ENCODE measurements at regions not wholly inside any gene's neighbourhood (a gene's known extent, or its start where the extent isn't known, plus 50 kb on each side); places are given as distances from the start of the nearest gene placed in this dataset.

GRCh38 chr2:20514596-20515269 lies 67.9 kb downstream of the RHOB start:
- Mint-ChIP-seq H3K27me3 (peaks cover 2% of the 10 kb centered on the region), H3K4me1 (ENCODE audit: low read depth) (peaks cover 6% of the 10 kb centered on the region), H3K4me3 (no peak overlapping the region), H3K27ac (no peak overlapping the region), H3K9me3 (peaks cover 5% of the 10 kb centered on the region), H3K36me3 (no peaks in the 10 kb centered on the region)
- CTCF ChIA-PET = no interaction called here
- no peak for DNase-seq
- POLR2A ChIA-PET = no interaction called here
- intact Hi-C loops (cut with micrococcal nuclease) = no loop called here

- intact Hi-C loops (cut with micrococcal nuclease) = no loop called here
- no peak overlapping the region for H3K27ac Mint-ChIP-seq
- H3K9me3 Mint-ChIP-seq = peaks cover 5% of the 10 kb centered on the region
- no peak overlapping the region for H3K4me3 Mint-ChIP-seq
- H3K36me3 Mint-ChIP-seq = no peaks in the 10 kb centered on the region
- peaks cover 2% of the 10 kb centered on the region for H3K27me3 Mint-ChIP-seq
- no peak for DNase-seq
- H3K4me1 Mint-ChIP-seq (ENCODE audit: low read depth) = peaks cover 6% of the 10 kb centered on the region
- CTCF ChIA-PET = no interaction called here
- POLR2A ChIA-PET = no interaction called here
Observed at GRCh38 chr2:20515290-20516220, 68.7 kb downstream of the RHOB start.

GRCh38 chr2:20516291-20516645 lies 69.4 kb downstream of the RHOB start:
- POLR2A ChIA-PET = no interaction called here
- Mint-ChIP-seq H3K4me3 (no peak overlapping the region), H3K36me3 (no peaks in the 10 kb centered on the region), H3K27me3 (peaks cover 2% of the 10 kb centered on the region), H3K9me3 (peaks cover 5% of the 10 kb centered on the region), H3K27ac (no peak overlapping the region), H3K4me1 (ENCODE audit: low read depth) (peaks cover 6% of the 10 kb centered on the region)
- intact Hi-C loops (cut with micrococcal nuclease) = no loop called here
- CTCF ChIA-PET = no interaction called here
- DNase-seq = no peak

GRCh38 chr2:20516646-20517341 lies 69.9 kb downstream of the RHOB start:
- H3K9me3 Mint-ChIP-seq = peaks cover 5% of the 10 kb centered on the region
- POLR2A ChIA-PET = no interaction called here
- CTCF ChIA-PET = interaction anchor here (1.2 kb wide), 1 partner anchor 105 kb away, joined by 3 read pairs; no protein-coding TSS in a partner anchor
- H3K4me3 Mint-ChIP-seq = no peak overlapping the region
- no peaks in the 10 kb centered on the region for H3K36me3 Mint-ChIP-seq
- no peak for DNase-seq
- peaks cover 6% of the 10 kb centered on the region for H3K4me1 Mint-ChIP-seq (ENCODE audit: low read depth)
- peaks cover 2% of the 10 kb centered on the region for H3K27me3 Mint-ChIP-seq
- H3K27ac Mint-ChIP-seq = no peak overlapping the region
- intact Hi-C loops (cut with micrococcal nuclease) = no loop called here

- H3K4me3 Mint-ChIP-seq = no peak overlapping the region
- H3K36me3 Mint-ChIP-seq = no peaks in the 10 kb centered on the region
- intact Hi-C loops (cut with micrococcal nuclease) = no loop called here
- peaks cover 5% of the 10 kb centered on the region for H3K9me3 Mint-ChIP-seq
- peaks cover 6% of the 10 kb centered on the region for H3K4me1 Mint-ChIP-seq (ENCODE audit: low read depth)
- ChIA-PET POLR2A (no interaction called here), CTCF (no interaction called here)
- no peak for DNase-seq
- H3K27ac Mint-ChIP-seq = no peak overlapping the region
- peaks cover 5% of the 10 kb centered on the region for H3K27me3 Mint-ChIP-seq
Observed at GRCh38 chr2:20519309-20519708, 72.4 kb downstream of the RHOB start.

- Mint-ChIP-seq H3K27ac (no peak overlapping the region), H3K4me3 (no peak overlapping the region), H3K9me3 (peaks cover 3% of the 10 kb centered on the region), H3K4me1 (ENCODE audit: low read depth) (peaks cover 6% of the 10 kb centered on the region), H3K27me3 (peaks cover 5% of the 10 kb centered on the region), H3K36me3 (no peaks in the 10 kb centered on the region)
- POLR2A ChIA-PET = no interaction called here
- no peak for DNase-seq
- CTCF ChIA-PET = no interaction called here
- intact Hi-C loops (cut with micrococcal nuclease) = no loop called here
Observed at GRCh38 chr2:20520128-20520527, 73.3 kb downstream of the RHOB start.

GRCh38 chr2:20521193-20521592 lies 74.3 kb downstream of the RHOB start:
- Mint-ChIP-seq H3K27ac (no peak overlapping the region), H3K27me3 (peaks cover 5% of the 10 kb centered on the region), H3K36me3 (no peaks in the 10 kb centered on the region), H3K4me1 (ENCODE audit: low read depth) (peaks cover 6% of the 10 kb centered on the region), H3K4me3 (no peak overlapping the region), H3K9me3 (no peaks in the 10 kb centered on the region)
- intact Hi-C loops (cut with micrococcal nuclease) = no loop called here
- ChIA-PET POLR2A (no interaction called here), CTCF (no interaction called here)
- no peak for DNase-seq

GRCh38 chr2:20521682-20522189 lies 74.9 kb downstream of the RHOB start:
- POLR2A ChIA-PET = no interaction called here
- Mint-ChIP-seq H3K27ac (no peak overlapping the region), H3K36me3 (no peaks in the 10 kb centered on the region), H3K4me3 (no peak overlapping the region), H3K4me1 (ENCODE audit: low read depth) (peaks cover 3% of the 10 kb centered on the region), H3K27me3 (peaks cover 5% of the 10 kb centered on the region), H3K9me3 (no peaks in the 10 kb centered on the region)
- CTCF ChIA-PET = no interaction called here
- intact Hi-C loops (cut with micrococcal nuclease) = no loop called here
- DNase-seq = no peak

GRCh38 chr2:20523073-20523798 lies 76.4 kb downstream of the RHOB start:
- H3K9me3 Mint-ChIP-seq = no peaks in the 10 kb centered on the region
- H3K27me3 Mint-ChIP-seq = peaks cover 5% of the 10 kb centered on the region
- H3K27ac Mint-ChIP-seq = no peak overlapping the region
- ChIA-PET CTCF (no interaction called here), POLR2A (no interaction called here)
- intact Hi-C loops (cut with micrococcal nuclease) = no loop called here
- no peaks in the 10 kb centered on the region for H3K4me1 Mint-ChIP-seq (ENCODE audit: low read depth)
- no peak for DNase-seq
- H3K4me3 Mint-ChIP-seq = no peak overlapping the region
- no peaks in the 10 kb centered on the region for H3K36me3 Mint-ChIP-seq

- H3K27me3 Mint-ChIP-seq = peaks cover 5% of the 10 kb centered on the region
- no peak for DNase-seq
- CTCF ChIA-PET = no interaction called here
- no peaks in the 10 kb centered on the region for H3K4me1 Mint-ChIP-seq (ENCODE audit: low read depth)
- H3K4me3 Mint-ChIP-seq = no peak overlapping the region
- H3K36me3 Mint-ChIP-seq = no peaks in the 10 kb centered on the region
- H3K27ac Mint-ChIP-seq = no peak overlapping the region
- H3K9me3 Mint-ChIP-seq = no peaks in the 10 kb centered on the region
- intact Hi-C loops (cut with micrococcal nuclease) = no loop called here
- POLR2A ChIA-PET = no interaction called here
Observed at GRCh38 chr2:20523799-20524187, 76.9 kb downstream of the RHOB start.

GRCh38 chr2:20524412-20525040 lies 77.7 kb downstream of the RHOB start:
- no peaks in the 10 kb centered on the region for H3K9me3 Mint-ChIP-seq
- H3K4me1 Mint-ChIP-seq (ENCODE audit: low read depth) = no peaks in the 10 kb centered on the region
- ChIA-PET CTCF (interaction anchor here (0.6 kb wide), 1 partner anchor 135 kb away, joined by 3 read pairs; no protein-coding TSS in a partner anchor), POLR2A (no interaction called here)
- no peak overlapping the region for H3K4me3 Mint-ChIP-seq
- H3K27me3 Mint-ChIP-seq = peaks cover 5% of the 10 kb centered on the region
- no peak overlapping the region for H3K27ac Mint-ChIP-seq
- intact Hi-C loops (cut with micrococcal nuclease) = no loop called here
- no peak for DNase-seq
- H3K36me3 Mint-ChIP-seq = no peaks in the 10 kb centered on the region

All from activated CD4-positive, alpha-beta memory T cell treated with anti-CD3 and anti-CD28 coated beads for 36 hours (primary cell).